DMS79 treated with DMSO at 0.1 percent for 48 hours (cell line): ENCODE measurements at regions not wholly inside any gene's neighbourhood (a gene's known extent, or its start where the extent isn't known, plus 50 kb on each side); places are given as distances from the start of the nearest gene placed in this dataset.

Experiments used
- DNase-seq: peaks from one replicate; lab custom pipeline; 2025; lab: John Stamatoyannopoulos, UW

GRCh38 chr2:58865436-58865835, 624.3 kb upstream of the FANCL start:
- no peak for DNase-seq

- no peak for DNase-seq
These were observed 621.1 kb upstream of the FANCL start for GRCh38 chr2:58862244-58862643.

- DNase-seq: peak; percentile 100
These were observed 619.5 kb upstream of the FANCL start for GRCh38 chr2:58860586-58860985.

- no peak for DNase-seq
These were observed 615.0 kb upstream of the FANCL start for GRCh38 chr2:58856100-58856499.

- DNase-seq: no peak
These were observed 612.3 kb upstream of the FANCL start for GRCh38 chr2:58853420-58853819.

- no peak for DNase-seq
These were observed 611.8 kb upstream of the FANCL start for GRCh38 chr2:58852905-58853304.

GRCh38 chr2:58852243-58852642, 611.1 kb upstream of the FANCL start:
- DNase-seq: no peak

- DNase-seq: no peak
These were observed 610.5 kb upstream of the FANCL start for GRCh38 chr2:58851598-58851997.

- DNase-seq: no peak
These were observed 603.9 kb upstream of the FANCL start for GRCh38 chr2:58845011-58845410.

- DNase-seq: no peak
These were observed 601.5 kb upstream of the FANCL start for GRCh38 chr2:58842501-58843155.

- DNase-seq: no peak
These were observed 593.3 kb upstream of the FANCL start for GRCh38 chr2:58834404-58834803.

- DNase-seq: no peak
These were observed 585.7 kb upstream of the FANCL start for GRCh38 chr2:58826795-58827194.

- peak; percentile 56 for DNase-seq
These were observed 571.7 kb upstream of the FANCL start for GRCh38 chr2:58812771-58813344.

- DNase-seq: no peak
These were observed 564.0 kb upstream of the FANCL start for GRCh38 chr2:58805126-58805525.

GRCh38 chr2:58803192-58803591, 562.1 kb upstream of the FANCL start:
- DNase-seq: no peak

GRCh38 chr2:58800881-58801280, 559.8 kb upstream of the FANCL start:
- DNase-seq: no peak

GRCh38 chr2:58798676-58799208, 557.6 kb upstream of the FANCL start:
- DNase-seq: no peak

GRCh38 chr2:58796239-58796910, 555.2 kb upstream of the FANCL start:
- DNase-seq: no peak

- DNase-seq: no peak
These were observed 553.8 kb upstream of the FANCL start for GRCh38 chr2:58794916-58795315.

GRCh38 chr2:58794103-58794502, 553.0 kb upstream of the FANCL start:
- DNase-seq: no peak

- DNase-seq: no peak
These were observed 547.3 kb upstream of the FANCL start for GRCh38 chr2:58788402-58788801.

- no peak for DNase-seq
These were observed 529.7 kb upstream of the FANCL start for GRCh38 chr2:58770846-58771245.

- DNase-seq: peak; percentile 43
These were observed 528.7 kb upstream of the FANCL start for GRCh38 chr2:58769864-58770234.
